GM18519 (cell line): ENCODE measurements at regions not wholly inside any gene's neighbourhood (a gene's known extent, or its start where the extent isn't known, plus 50 kb on each side); places are given as distances from the start of the nearest gene placed in this dataset.

Source experiments
- ATAC-seq: cut with Tn5 transposase; IDR thresholded peaks from one replicate; pipeline ENCODE4 v1.9.1; 2021; ENCODE audit warnings: mild to moderate bottlenecking, moderate library complexity; ENCODE audit not compliant: unreplicated experiment, low FRiP score

- no peak for ATAC-seq
Observed at GRCh38 chr22:47283616-47284270, 521.3 kb downstream of the TBC1D22A start.

GRCh38 chr22:47282851-47283250 lies 520.4 kb downstream of the TBC1D22A start:
- ATAC-seq, result no peak

GRCh38 chr22:47282366-47282765 lies 519.9 kb downstream of the TBC1D22A start:
- ATAC-seq, result no peak

GRCh38 chr22:47281126-47282106 lies 519.0 kb downstream of the TBC1D22A start:
- no peak for ATAC-seq

GRCh38 chr22:47280301-47280700 lies 517.9 kb downstream of the TBC1D22A start:
- ATAC-seq, result no peak

GRCh38 chr22:47279746-47280145 lies 517.3 kb downstream of the TBC1D22A start:
- ATAC-seq, result no peak

GRCh38 chr22:47279337-47279736 lies 516.9 kb downstream of the TBC1D22A start:
- ATAC-seq, result no peak

GRCh38 chr22:47278655-47279054 lies 516.2 kb downstream of the TBC1D22A start:
- ATAC-seq, result no peak

GRCh38 chr22:47277531-47277930 lies 515.1 kb downstream of the TBC1D22A start:
- no peak for ATAC-seq

- ATAC-seq, result no peak
Observed at GRCh38 chr22:47276991-47277390, 514.5 kb downstream of the TBC1D22A start.

- ATAC-seq, result no peak
Observed at GRCh38 chr22:47276450-47276820, 514.0 kb downstream of the TBC1D22A start.

- ATAC-seq, result no peak
Observed at GRCh38 chr22:47275605-47276449, 513.4 kb downstream of the TBC1D22A start.

- no peak for ATAC-seq
Observed at GRCh38 chr22:47274196-47274595, 511.7 kb downstream of the TBC1D22A start.

- no peak for ATAC-seq
Observed at GRCh38 chr22:47270463-47271135, 508.1 kb downstream of the TBC1D22A start.

GRCh38 chr22:47269516-47270088 lies 507.2 kb downstream of the TBC1D22A start:
- no peak for ATAC-seq

- no peak for ATAC-seq
Observed at GRCh38 chr22:47267513-47268282, 505.2 kb downstream of the TBC1D22A start.

GRCh38 chr22:47266329-47266728 lies 503.9 kb downstream of the TBC1D22A start:
- no peak for ATAC-seq

- ATAC-seq, result no peak
Observed at GRCh38 chr22:47260551-47260950, 498.1 kb downstream of the TBC1D22A start.

GRCh38 chr22:47259990-47260389 lies 497.5 kb downstream of the TBC1D22A start:
- no peak for ATAC-seq
